ENCODE measurements at regions not wholly inside any gene's neighbourhood (a gene's known extent, or its start where the extent isn't known, plus 50 kb on each side); places are given as distances from the start of the nearest gene placed in this dataset.

- H3K36me3 ChIP-seq (ENCODE audit: control insufficient read depth in 1 of 2, insufficient read depth in 2 of 2, low read length in 2 of 2) = no peaks in the 10 kb centered on the region
- no TSS peak for BruUV-seq (replicated peaks)
- H3K4me2 ChIP-seq (ENCODE audit: low read length) = no peak overlapping the region
- no peak for DNase-seq (ENCODE audit: low read depth, low spot score)
- H3K4me3 ChIP-seq (replicated peaks in 1 of 2; ENCODE audit: low read depth in 1 of 2, low read length in 2 of 2) = no peak overlapping the region
- no peaks in the 10 kb centered on the region for H3K9me3 ChIP-seq (ENCODE audit: control insufficient read depth in 1 of 2, insufficient read depth in 1 of 2, low read depth in 1 of 2, low read length in 2 of 2)
- RAD21 ChIA-PET (ENCODE audit: low non-redundant PET in 1 of 2, low total read pairs in 2 of 2, uncharacterized antibody in 2 of 2, unreplicated experiment in 2 of 2) = no interaction called here
- no peak overlapping the region for H2AFZ ChIP-seq (ENCODE audit: low read depth, low read length, poor library complexity, severe bottlenecking)
- H3K79me2 ChIP-seq (ENCODE audit: insufficient read depth, low read length) = no peaks in the 10 kb centered on the region
- TF ChIP-seq ELF1 (IDR thresholded peaks at IDR 0.05; ENCODE audit: borderline replicate concordance, low read depth) (no peak), JUND (IDR thresholded peaks at IDR 0.05) (no peak), SP1 (IDR thresholded peaks at IDR 0.05; ENCODE audit: low read depth) (no peak), RAD21 (IDR thresholded peaks at IDR 0.05; ENCODE audit: low read depth) (no peak), POLR2A (IDR thresholded peaks at IDR 0.05; ENCODE audit: borderline replicate concordance, extremely low read depth, insufficient read depth, insufficient read length) (no peak), SIN3A (IDR thresholded peaks at IDR 0.05; ENCODE audit: low read depth) (no peak), ATF3 (IDR thresholded peaks at IDR 0.05) (no peak), FOSL1 (IDR thresholded peaks at IDR 0.05; ENCODE audit: low read depth) (no peak), ZNF274 (IDR thresholded peaks at IDR 0.05; ENCODE audit: low read depth, low read length) (no peak), ZBTB33 (IDR thresholded peaks at IDR 0.05; ENCODE audit: extremely low read depth, insufficient replicate concordance, low read length) (no peak), EZH2 (IDR thresholded peaks at IDR 0.05) (no peak), POLR2AphosphoS5 (IDR thresholded peaks at IDR 0.05; ENCODE audit: low read depth, low read length) (no peak)
- no peaks in the 10 kb centered on the region; the same call in 1 of the 2 replicates for H3K27me3 ChIP-seq (ENCODE audit: insufficient read depth, low read length)
- ATAC-seq = no peak
- CTCF ChIA-PET = no interaction called here
- intact Hi-C loops (cut with micrococcal nuclease) = no loop called here
- no peaks in the 10 kb centered on the region for H3K9me2 ChIP-seq (ENCODE audit: insufficient read depth)
- H3K27ac ChIP-seq (ENCODE audit: low read depth, low read length) = no peak overlapping the region
- POLR2A ChIA-PET = no interaction called here
- H3K4me1 ChIP-seq (ENCODE audit: control insufficient read depth in 1 of 2, insufficient read depth in 2 of 2, low read length in 2 of 2) = no peaks in the 10 kb centered on the region
- H3K9ac ChIP-seq (ENCODE audit: low read length) = no peak overlapping the region
- H4K20me1 ChIP-seq (ENCODE audit: insufficient read depth) = no peaks in the 10 kb centered on the region
These were observed 142.9 kb upstream of the IRF2BP2 start for GRCh38 chr1:234752927-234753326.
